ENCODE measurements at regions not wholly inside any gene's neighbourhood (a gene's known extent, or its start where the extent isn't known, plus 50 kb on each side); places are given as distances from the start of the nearest gene placed in this dataset.

DNA sequence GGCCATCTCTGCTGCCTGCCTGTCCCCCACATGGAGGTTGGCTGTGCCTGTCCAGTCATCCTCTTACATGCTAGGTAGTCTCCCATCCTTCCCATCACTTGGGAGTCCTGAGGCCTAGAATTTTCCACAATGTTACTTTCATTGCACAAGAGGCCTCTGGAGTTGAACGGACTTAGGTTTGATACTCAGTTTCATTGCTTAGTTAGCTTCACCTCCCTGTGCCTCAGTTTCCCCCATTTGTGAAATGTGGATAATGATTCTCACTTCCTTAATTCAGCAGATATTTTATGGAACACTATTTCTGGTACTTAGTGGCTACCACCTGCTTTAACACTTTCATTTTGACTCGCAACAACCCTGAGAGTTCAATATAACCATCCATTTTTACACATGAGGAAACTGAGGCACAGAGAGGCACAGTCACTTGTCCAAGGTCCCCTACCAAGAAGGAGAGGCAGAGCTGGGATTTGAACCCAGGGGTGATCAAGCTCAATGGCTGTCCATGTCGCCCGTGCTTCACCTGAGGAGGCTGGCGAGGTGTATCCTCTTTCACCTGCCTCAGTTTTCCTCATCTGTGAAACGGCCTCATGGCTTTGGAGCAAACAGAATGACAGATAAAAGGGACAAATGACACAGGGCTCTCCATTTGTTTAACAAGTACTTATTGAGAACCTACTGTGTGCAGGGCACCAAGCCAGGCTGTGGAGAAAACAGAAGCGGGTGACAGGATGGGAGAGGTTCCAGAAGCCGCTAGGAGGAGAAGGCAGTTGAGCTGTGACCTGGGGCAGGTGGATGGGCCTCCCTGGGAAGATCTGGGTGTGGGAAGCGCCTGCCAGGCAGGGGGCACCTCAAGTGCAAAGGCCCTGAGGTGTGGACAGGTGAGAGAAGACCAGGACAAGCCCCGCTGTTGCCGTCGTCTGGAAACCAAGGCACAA is 154.3 kb upstream of the PTPN1 start:
- Histone ChIP-seq H3K4me2 (ENCODE audit: low read length) (no peak overlapping the region), H4K20me1 (ENCODE audit: low read length) (no peaks in the 10 kb centered on the region), H3K9me3 (ENCODE audit: low read length) (no peaks in the 10 kb centered on the region), H3K4me1 (ENCODE audit: insufficient read depth, low read length) (peaks cover 19% of the 10 kb centered on the region), H3K79me2 (ENCODE audit: low read length) (no peaks in the 10 kb centered on the region), H3K9ac (ENCODE audit: low read length) (no peak overlapping the region), H3F3A (ENCODE audit: low read length, unreplicated experiment) (no peaks in the 10 kb centered on the region), H2AFZ (ENCODE audit: low read length) (no peak overlapping the region), H3K27me3 (ENCODE audit: low read length) (no peaks in the 10 kb centered on the region), H3K36me3 (ENCODE audit: low read depth, low read length) (no peaks in the 10 kb centered on the region), H3K9me2 (replicated peaks; ENCODE audit: low read length) (no peaks in the 10 kb centered on the region), H3K4me3 (ENCODE audit: low read length) (no peak overlapping the region), H3K27ac (ENCODE audit: low read length) (no peak overlapping the region)
- intact Hi-C loops (cut with micrococcal nuclease): no loop called here
- TF ChIP-seq, protein P1, sequence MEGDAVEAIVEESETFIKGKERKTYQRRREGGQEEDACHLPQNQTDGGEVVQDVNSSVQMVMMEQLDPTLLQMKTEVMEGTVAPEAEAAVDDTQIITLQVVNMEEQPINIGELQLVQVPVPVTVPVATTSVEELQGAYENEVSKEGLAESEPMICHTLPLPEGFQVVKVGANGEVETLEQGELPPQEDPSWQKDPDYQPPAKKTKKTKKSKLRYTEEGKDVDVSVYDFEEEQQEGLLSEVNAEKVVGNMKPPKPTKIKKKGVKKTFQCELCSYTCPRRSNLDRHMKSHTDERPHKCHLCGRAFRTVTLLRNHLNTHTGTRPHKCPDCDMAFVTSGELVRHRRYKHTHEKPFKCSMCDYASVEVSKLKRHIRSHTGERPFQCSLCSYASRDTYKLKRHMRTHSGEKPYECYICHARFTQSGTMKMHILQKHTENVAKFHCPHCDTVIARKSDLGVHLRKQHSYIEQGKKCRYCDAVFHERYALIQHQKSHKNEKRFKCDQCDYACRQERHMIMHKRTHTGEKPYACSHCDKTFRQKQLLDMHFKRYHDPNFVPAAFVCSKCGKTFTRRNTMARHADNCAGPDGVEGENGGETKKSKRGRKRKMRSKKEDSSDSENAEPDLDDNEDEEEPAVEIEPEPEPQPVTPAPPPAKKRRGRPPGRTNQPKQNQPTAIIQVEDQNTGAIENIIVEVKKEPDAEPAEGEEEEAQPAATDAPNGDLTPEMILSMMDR (conservative IDR thresholded peaks at IDR 0.05; ENCODE audit: low read depth, low read length): no peak
- no peak for TF ChIP-seq EZH2phosphoT487 (IDR thresholded peaks at IDR 0.05; ENCODE audit: borderline replicate concordance, low read length)
- no peak for TF ChIP-seq EZH2 (IDR thresholded peaks at IDR 0.05; ENCODE audit: low read length, unreplicated experiment)
- no TSS peak for BruUV-seq (replicated peaks)
- POLR2A ChIA-PET (ENCODE audit: unreplicated experiment): interaction anchor here (0.5 kb wide), 1 partner anchor 25 kb away, joined by 4 read pairs; no protein-coding TSS in a partner anchor
- DNase-seq: no peak
- no peak for ATAC-seq
- CTCF ChIA-PET: no interaction called here

DNA sequence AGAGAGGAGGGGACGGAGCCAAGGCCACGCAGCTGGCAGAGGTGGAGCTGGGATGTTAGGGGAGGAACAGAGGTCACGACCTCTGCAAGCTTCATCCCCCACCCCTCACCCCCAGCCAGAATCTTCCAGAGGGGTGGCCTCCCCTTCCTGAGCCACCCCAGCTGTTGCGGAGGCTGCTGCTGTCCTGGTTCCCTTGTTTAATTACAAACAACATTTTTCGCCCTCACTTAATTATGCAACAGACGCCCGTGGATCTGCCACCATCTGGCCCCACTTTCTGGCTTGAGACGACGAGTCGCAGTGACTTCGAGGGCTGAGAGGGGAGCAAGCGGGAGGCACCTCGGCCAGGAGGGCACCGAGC is 153.7 kb upstream of the PTPN1 start:
- Histone ChIP-seq H3K79me2 (ENCODE audit: low read length) (no peaks in the 10 kb centered on the region), H4K20me1 (ENCODE audit: low read length) (no peaks in the 10 kb centered on the region), H3K9me3 (ENCODE audit: low read length) (no peaks in the 10 kb centered on the region), H3K27ac (ENCODE audit: low read length) (no peak overlapping the region), H3K4me1 (ENCODE audit: insufficient read depth, low read length) (peaks cover 19% of the 10 kb centered on the region), H3K9me2 (replicated peaks; ENCODE audit: low read length) (no peaks in the 10 kb centered on the region), H2AFZ (ENCODE audit: low read length) (no peak overlapping the region), H3K4me2 (ENCODE audit: low read length) (no peak overlapping the region), H3K36me3 (ENCODE audit: low read depth, low read length) (no peaks in the 10 kb centered on the region), H3F3A (ENCODE audit: low read length, unreplicated experiment) (no peaks in the 10 kb centered on the region), H3K27me3 (ENCODE audit: low read length) (no peaks in the 10 kb centered on the region), H3K4me3 (ENCODE audit: low read length) (no peak overlapping the region), H3K9ac (ENCODE audit: low read length) (no peak overlapping the region)
- intact Hi-C loops (cut with micrococcal nuclease): no loop called here
- ATAC-seq (no peak), DNase-seq (no peak)
- BruUV-seq (replicated peaks): no TSS peak
- ChIA-PET POLR2A (ENCODE audit: unreplicated experiment) (interaction anchor here (0.5 kb wide), 1 partner anchor 25 kb away, joined by 4 read pairs; no protein-coding TSS in a partner anchor), CTCF (no interaction called here)
- TF ChIP-seq EZH2 (IDR thresholded peaks at IDR 0.05; ENCODE audit: low read length, unreplicated experiment): no peak
- TF ChIP-seq EZH2phosphoT487 (IDR thresholded peaks at IDR 0.05; ENCODE audit: borderline replicate concordance, low read length): no peak
- TF ChIP-seq, protein P1 (conservative IDR thresholded peaks at IDR 0.05; ENCODE audit: low read depth, low read length): no peak
